ENCODE measurements at regions not wholly inside any gene's neighbourhood (a gene's known extent, or its start where the extent isn't known, plus 50 kb on each side); places are given as distances from the start of the nearest gene placed in this dataset.

DNA sequence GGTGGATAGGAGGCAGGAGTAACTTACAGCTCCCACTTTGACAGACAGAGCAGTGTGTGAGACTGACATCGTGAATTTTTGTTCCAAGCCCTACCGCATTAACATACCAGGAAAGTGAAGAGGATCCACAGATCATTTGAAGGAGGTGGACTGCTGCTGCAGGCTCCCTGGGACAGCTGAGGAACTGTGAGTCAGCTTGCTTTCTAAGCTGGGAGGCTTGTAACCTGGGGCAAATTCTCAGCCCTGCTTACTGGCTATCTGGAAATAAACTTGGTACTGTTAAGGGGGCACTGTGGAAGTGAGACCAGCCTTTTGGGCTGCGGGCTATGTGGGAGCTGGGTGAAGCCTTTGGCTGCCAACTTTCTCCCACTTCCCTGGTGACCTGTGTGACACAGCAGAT lies 1202.5 kb downstream of the DNAJB9 start:
- Histone ChIP-seq H3K27ac (ENCODE audit: low read depth in 1 of 2, low read length in 2 of 2) (no peak overlapping the region), H3K9me3 (ENCODE audit: control insufficient read depth, low read length) (no peaks in the 10 kb centered on the region), H3K4me1 (ENCODE audit: control insufficient read depth in 1 of 2, insufficient read depth in 2 of 2, low read length in 2 of 2) (no peaks in the 10 kb centered on the region), H3K4me3 (ENCODE audit: low read length in 2 of 2) (no peak overlapping the region), H3K27me3 (ENCODE audit: control insufficient read depth in 1 of 2, insufficient read depth in 2 of 2, low read length in 1 of 2) (no peaks in the 10 kb centered on the region), H3K36me3 (ENCODE audit: control insufficient read depth in 1 of 2, insufficient read depth in 2 of 2, low read length in 1 of 2) (no peaks in the 10 kb centered on the region)
- DNase-seq (no peak), ATAC-seq (ENCODE audit: low FRiP score) (no peak)
- WGBS, 2 donors, result 79 to 83% methylated on average over 3 of the region's 3 CpGs
- intact Hi-C loops (cut with DNase I), result no loop called here

DNA sequence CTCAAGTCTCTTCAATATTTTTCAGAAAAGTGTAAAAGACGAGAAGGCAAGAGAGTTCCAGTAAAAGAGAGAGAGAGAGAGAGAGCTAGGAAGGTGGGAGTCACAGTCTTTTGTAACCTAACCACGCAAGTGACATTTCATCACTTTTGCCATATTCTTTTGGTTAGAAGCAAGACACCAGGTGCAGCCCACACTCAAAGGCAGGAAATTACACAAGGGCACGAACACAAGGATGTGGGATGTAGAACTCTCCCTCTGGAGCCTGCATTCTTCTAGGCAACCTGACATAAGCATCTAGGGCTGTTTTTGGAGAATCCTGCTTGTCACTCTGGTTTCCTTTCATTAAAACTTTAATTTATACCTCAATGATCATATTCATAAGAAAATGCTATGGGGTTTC lies 1213.1 kb downstream of the DNAJB9 start:
- 76 to 77% methylated on average over 3 of the region's 3 CpGs for WGBS, 2 donors
- H3K36me3 ChIP-seq (ENCODE audit: control insufficient read depth in 1 of 2, insufficient read depth in 2 of 2, low read length in 1 of 2), result no peaks in the 10 kb centered on the region
- no peaks in the 10 kb centered on the region for H3K27me3 ChIP-seq (ENCODE audit: control insufficient read depth in 1 of 2, insufficient read depth in 2 of 2, low read length in 1 of 2)
- H3K4me3 ChIP-seq (ENCODE audit: low read length in 2 of 2), result no peak overlapping the region
- DNase-seq (no peak), ATAC-seq (ENCODE audit: low FRiP score) (no peak)
- intact Hi-C loops (cut with DNase I), result no loop called here
- no peak overlapping the region for H3K27ac ChIP-seq (ENCODE audit: low read depth in 1 of 2, low read length in 2 of 2)
- no peaks in the 10 kb centered on the region for H3K9me3 ChIP-seq (ENCODE audit: control insufficient read depth, low read length)
- H3K4me1 ChIP-seq (ENCODE audit: control insufficient read depth in 1 of 2, insufficient read depth in 2 of 2, low read length in 2 of 2), result no peaks in the 10 kb centered on the region

GRCh38 chr7:109806548-109806947 lies 1236.9 kb downstream of the DNAJB9 start:
- Histone ChIP-seq H3K4me1 (ENCODE audit: control insufficient read depth in 1 of 2, insufficient read depth in 2 of 2, low read length in 2 of 2) (no peaks in the 10 kb centered on the region), H3K27ac (ENCODE audit: low read depth in 1 of 2, low read length in 2 of 2) (no peak overlapping the region), H3K4me3 (ENCODE audit: low read length in 2 of 2) (no peak overlapping the region), H3K36me3 (ENCODE audit: control insufficient read depth in 1 of 2, insufficient read depth in 2 of 2, low read length in 1 of 2) (no peaks in the 10 kb centered on the region), H3K27me3 (ENCODE audit: control insufficient read depth in 1 of 2, insufficient read depth in 2 of 2, low read length in 1 of 2) (no peaks in the 10 kb centered on the region), H3K9me3 (ENCODE audit: control insufficient read depth, low read length) (no peaks in the 10 kb centered on the region)
- DNase-seq (no peak), ATAC-seq (ENCODE audit: low FRiP score) (no peak)
- intact Hi-C loops (cut with DNase I), result no loop called here

DNA sequence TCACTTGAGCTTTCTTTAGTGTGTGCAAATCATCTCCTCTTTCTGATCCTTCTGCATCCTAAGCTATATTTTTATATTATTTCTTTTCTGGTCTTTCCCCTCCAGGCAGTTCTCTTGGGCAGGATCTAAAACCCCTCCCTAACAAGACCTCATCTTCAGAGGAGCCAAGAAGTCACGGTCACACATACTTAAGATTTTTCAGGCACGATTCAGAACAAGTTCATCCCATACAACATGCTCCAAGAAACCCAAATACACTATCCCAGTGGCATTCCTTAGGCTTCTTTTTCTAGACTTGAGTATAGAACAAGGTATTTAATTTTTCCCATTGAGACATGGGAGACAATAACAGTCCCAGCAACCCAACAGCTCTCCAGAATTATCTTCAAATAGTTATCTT lies 1251.5 kb downstream of the DNAJB9 start:
- Histone ChIP-seq H3K9me3 (ENCODE audit: control insufficient read depth, low read length) (no peaks in the 10 kb centered on the region), H3K4me3 (ENCODE audit: low read length in 2 of 2) (no peak overlapping the region), H3K27me3 (ENCODE audit: control insufficient read depth in 1 of 2, insufficient read depth in 2 of 2, low read length in 1 of 2) (no peaks in the 10 kb centered on the region), H3K27ac (ENCODE audit: low read depth in 1 of 2, low read length in 2 of 2) (no peak overlapping the region), H3K4me1 (ENCODE audit: control insufficient read depth in 1 of 2, insufficient read depth in 2 of 2, low read length in 2 of 2) (no peaks in the 10 kb centered on the region), H3K36me3 (ENCODE audit: control insufficient read depth in 1 of 2, insufficient read depth in 2 of 2, low read length in 1 of 2) (no peaks in the 10 kb centered on the region)
- intact Hi-C loops (cut with DNase I), result no loop called here
- 60 to 63% methylated on average over 2 of the region's 2 CpGs for WGBS, 2 donors
- DNase-seq (no peak), ATAC-seq (ENCODE audit: low FRiP score) (no peak)

- Histone ChIP-seq H3K4me3 (ENCODE audit: low read length in 2 of 2) (no peak overlapping the region), H3K36me3 (ENCODE audit: control insufficient read depth in 1 of 2, insufficient read depth in 2 of 2, low read length in 1 of 2) (no peaks in the 10 kb centered on the region), H3K27ac (ENCODE audit: low read depth in 1 of 2, low read length in 2 of 2) (no peak overlapping the region), H3K4me1 (ENCODE audit: control insufficient read depth in 1 of 2, insufficient read depth in 2 of 2, low read length in 2 of 2) (no peaks in the 10 kb centered on the region), H3K9me3 (ENCODE audit: control insufficient read depth, low read length) (no peaks in the 10 kb centered on the region), H3K27me3 (ENCODE audit: control insufficient read depth in 1 of 2, insufficient read depth in 2 of 2, low read length in 1 of 2) (peaks cover 0 to 1% of the 10 kb centered on the region in 2 donors)
- no peak for ATAC-seq (ENCODE audit: low FRiP score)
- intact Hi-C loops (cut with DNase I), result no loop called here
- DNase-seq, result no peak
Measured at GRCh38 chr7:109834851-109835250, 1256.1 kb upstream of the LRRN3 start.

DNA sequence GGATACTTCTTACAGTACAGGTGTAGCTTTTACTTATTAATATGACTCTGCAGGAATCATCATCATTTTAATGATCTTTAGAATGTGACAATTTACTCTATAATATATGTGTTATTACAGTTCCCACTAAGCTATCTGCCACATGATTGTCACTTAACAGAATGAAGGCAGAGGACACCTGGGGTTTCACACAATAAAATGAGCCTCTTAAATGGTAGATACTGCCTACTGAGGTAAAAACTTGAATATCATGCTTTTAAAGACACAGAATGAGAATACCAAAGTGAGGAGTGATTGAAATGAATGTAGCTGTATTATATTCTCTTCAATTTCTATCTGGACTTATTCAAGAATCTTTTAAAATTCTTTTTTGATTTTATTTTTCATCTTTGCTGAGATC lies 1255.3 kb upstream of the LRRN3 start:
- H3K9me3 ChIP-seq (ENCODE audit: control insufficient read depth, low read length), result no peaks in the 10 kb centered on the region
- intact Hi-C loops (cut with DNase I), result no loop called here

DNA sequence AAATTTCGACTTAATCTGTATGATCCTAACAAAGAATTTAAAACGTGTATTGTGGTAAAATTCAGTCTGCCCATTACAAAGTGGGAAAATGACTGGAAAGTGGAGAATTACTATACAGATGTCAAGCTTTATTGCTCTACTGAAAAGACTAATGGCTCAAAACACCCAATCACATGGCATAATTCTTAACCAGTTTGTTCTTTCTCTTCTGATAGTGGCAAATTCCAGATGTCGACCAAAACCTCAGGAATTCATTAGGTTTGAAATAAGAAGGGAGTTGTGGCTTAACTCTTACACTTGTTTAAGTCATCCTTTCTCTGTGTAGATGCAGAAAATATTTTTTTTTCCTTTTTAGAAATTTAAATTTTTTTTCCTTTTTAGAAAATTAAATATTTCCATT lies 1254.9 kb upstream of the LRRN3 start:
- H3K4me3 ChIP-seq (ENCODE audit: low read length in 2 of 2), result no peak overlapping the region
- ATAC-seq (ENCODE audit: low FRiP score), result no peak
- no peak overlapping the region for H3K27ac ChIP-seq (ENCODE audit: low read depth in 1 of 2, low read length in 2 of 2)
- no peaks in the 10 kb centered on the region for H3K9me3 ChIP-seq (ENCODE audit: control insufficient read depth, low read length)
- DNase-seq, result no peak
- no peaks in the 10 kb centered on the region for H3K4me1 ChIP-seq (ENCODE audit: control insufficient read depth in 1 of 2, insufficient read depth in 2 of 2, low read length in 2 of 2)
- H3K27me3 ChIP-seq (ENCODE audit: control insufficient read depth in 1 of 2, insufficient read depth in 2 of 2, low read length in 1 of 2), result peaks cover 0 to 1% of the 10 kb centered on the region in 2 donors
- intact Hi-C loops (cut with DNase I), result no loop called here
- no peaks in the 10 kb centered on the region for H3K36me3 ChIP-seq (ENCODE audit: control insufficient read depth in 1 of 2, insufficient read depth in 2 of 2, low read length in 1 of 2)
- 58 to 63% methylated on average over 3 of the region's 3 CpGs for WGBS, 2 donors

More for the DNA sequence above, 1255.3 kb upstream of the LRRN3 start:
- Histone ChIP-seq H3K27me3 (ENCODE audit: control insufficient read depth in 1 of 2, insufficient read depth in 2 of 2, low read length in 1 of 2) (peaks cover 0 to 1% of the 10 kb centered on the region in 2 donors), H3K27ac (ENCODE audit: low read depth in 1 of 2, low read length in 2 of 2) (no peak overlapping the region), H3K4me1 (ENCODE audit: control insufficient read depth in 1 of 2, insufficient read depth in 2 of 2, low read length in 2 of 2) (no peaks in the 10 kb centered on the region), H3K4me3 (ENCODE audit: low read length in 2 of 2) (no peak overlapping the region), H3K36me3 (ENCODE audit: control insufficient read depth in 1 of 2, insufficient read depth in 2 of 2, low read length in 1 of 2) (no peaks in the 10 kb centered on the region)
- no peak for ATAC-seq (ENCODE audit: low FRiP score)
- no peak for DNase-seq

DNA sequence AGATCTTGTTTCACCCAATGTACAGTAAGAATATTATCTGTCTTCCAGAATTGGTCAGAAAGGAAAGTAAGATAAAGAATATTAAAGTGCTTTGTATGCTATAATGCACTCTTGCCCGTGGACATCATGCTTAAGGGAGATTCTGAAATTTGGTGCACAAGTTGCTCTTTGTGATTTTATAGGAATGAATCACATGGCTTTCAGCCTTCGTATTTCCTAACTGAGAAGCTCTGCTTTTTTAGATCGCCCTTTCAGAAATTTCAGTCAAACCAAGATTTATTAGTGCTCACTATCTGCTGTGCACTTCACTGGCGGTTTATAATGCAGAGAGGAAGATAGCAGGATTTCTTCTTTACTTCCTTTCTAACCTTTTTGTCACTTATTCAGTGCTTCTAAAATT lies 1248.5 kb upstream of the LRRN3 start:
- DNase-seq, result no peak
- Histone ChIP-seq H3K9me3 (ENCODE audit: control insufficient read depth, low read length) (no peaks in the 10 kb centered on the region), H3K4me3 (ENCODE audit: low read length in 2 of 2) (no peak overlapping the region), H3K4me1 (ENCODE audit: control insufficient read depth in 1 of 2, insufficient read depth in 2 of 2, low read length in 2 of 2) (peaks cover 0 to 1% of the 10 kb centered on the region in 2 donors), H3K27ac (ENCODE audit: low read depth in 1 of 2, low read length in 2 of 2) (no peak overlapping the region), H3K27me3 (ENCODE audit: control insufficient read depth in 1 of 2, insufficient read depth in 2 of 2, low read length in 1 of 2) (no peaks in the 10 kb centered on the region), H3K36me3 (ENCODE audit: control insufficient read depth in 1 of 2, insufficient read depth in 2 of 2, low read length in 1 of 2) (no peaks in the 10 kb centered on the region)
- 72% methylated on average over 4 of the region's 4 CpGs for WGBS, 2 donors
- intact Hi-C loops (cut with DNase I), result no loop called here
- ATAC-seq (ENCODE audit: low FRiP score), result no peak

- no peaks in the 10 kb centered on the region for H3K9me3 ChIP-seq (ENCODE audit: control insufficient read depth, low read length)
- DNase-seq, result no peak
- no peak overlapping the region for H3K27ac ChIP-seq (ENCODE audit: low read depth in 1 of 2, low read length in 2 of 2)
- no peaks in the 10 kb centered on the region for H3K27me3 ChIP-seq (ENCODE audit: control insufficient read depth in 1 of 2, insufficient read depth in 2 of 2, low read length in 1 of 2)
- peaks cover 0 to 1% of the 10 kb centered on the region in 2 donors for H3K4me1 ChIP-seq (ENCODE audit: control insufficient read depth in 1 of 2, insufficient read depth in 2 of 2, low read length in 2 of 2)
- no peak overlapping the region for H3K4me3 ChIP-seq (ENCODE audit: low read length in 2 of 2)
- no peak for ATAC-seq (ENCODE audit: low FRiP score)
- H3K36me3 ChIP-seq (ENCODE audit: control insufficient read depth in 1 of 2, insufficient read depth in 2 of 2, low read length in 1 of 2), result no peaks in the 10 kb centered on the region
- intact Hi-C loops (cut with DNase I), result no loop called here
Measured at GRCh38 chr7:109844362-109844761, 1246.6 kb upstream of the LRRN3 start.

- intact Hi-C loops (cut with DNase I), result no loop called here
- H3K4me3 ChIP-seq (ENCODE audit: low read length in 2 of 2), result no peak overlapping the region
Measured at GRCh38 chr7:109864230-109864629, 1226.7 kb upstream of the LRRN3 start.

More at GRCh38 chr7:109864230-109864629, 1226.7 kb upstream of the LRRN3 start:
- no peak for DNase-seq
- no peaks in the 10 kb centered on the region for H3K4me1 ChIP-seq (ENCODE audit: control insufficient read depth in 1 of 2, insufficient read depth in 2 of 2, low read length in 2 of 2)
- no peak overlapping the region for H3K27ac ChIP-seq (ENCODE audit: low read depth in 1 of 2, low read length in 2 of 2)
- H3K27me3 ChIP-seq (ENCODE audit: control insufficient read depth in 1 of 2, insufficient read depth in 2 of 2, low read length in 1 of 2), result no peaks in the 10 kb centered on the region
- H3K9me3 ChIP-seq (ENCODE audit: control insufficient read depth, low read length), result no peaks in the 10 kb centered on the region
- H3K36me3 ChIP-seq (ENCODE audit: control insufficient read depth in 1 of 2, insufficient read depth in 2 of 2, low read length in 1 of 2), result no peaks in the 10 kb centered on the region
- no peak for ATAC-seq (ENCODE audit: low FRiP score)
